RWPE1 (cell line): ENCODE measurements at regions not wholly inside any gene's neighbourhood (a gene's known extent, or its start where the extent isn't known, plus 50 kb on each side); places are given as distances from the start of the nearest gene placed in this dataset.

Source experiments
- CTCF ChIA-PET: fragments of 350-600 bp; sonication (Branson Sonifier 250); formaldehyde crosslinking; extraction: SDS; loops from one replicate; lab custom pipeline; 2021; lab: Yijun Ruan, JAX
- POLR2A ChIA-PET: fragments of 400-600 bp; formaldehyde crosslinking; extraction: SDS; loops from one replicate; lab custom pipeline; 2020; ENCODE audit warnings: antibody characterized with exemption; ENCODE audit not compliant: low non-redundant PET; lab: Yijun Ruan, JAX
- DNase-seq: peaks from one replicate; pipeline ENCODE4 v3.0.0; 2012; ENCODE audit warnings: low spot score
- H3K27ac ChIP-seq: fragments of 450-650 bp; 2 replicates; pipeline ENCODE4 v1.5.1; 2017
- CTCF ChIP-seq: fragments of 450-650 bp; conservative IDR thresholded peaks from 2 replicates; pipeline ENCODE4 v1.5.1; 2017; ENCODE audit warnings: low read depth, mild to moderate bottlenecking

DNA sequence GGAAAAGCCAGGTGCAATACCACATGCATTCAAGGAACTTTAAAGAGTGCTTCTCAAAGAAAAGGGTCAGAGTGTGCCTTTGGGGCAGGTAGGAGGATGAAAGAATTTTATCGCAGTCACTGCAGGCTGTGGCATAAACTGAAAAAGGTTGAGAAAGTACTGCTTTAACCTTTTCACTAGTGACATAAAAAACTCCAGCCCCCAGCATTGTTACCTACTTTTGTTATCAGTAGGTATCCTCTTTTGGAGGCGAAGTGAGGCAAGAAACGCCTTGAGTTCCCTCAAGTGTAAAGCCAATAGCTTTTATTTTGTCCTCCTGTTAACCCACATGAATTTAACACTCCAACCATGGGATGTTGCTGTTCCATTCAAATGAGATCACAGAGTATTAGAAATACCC is 64.7 kb upstream of the CHD1 start:
- ChIA-PET POLR2A (interaction anchor here (0.6 kb wide), 1 partner anchor 15 kb away, joined by 6 read pairs; no protein-coding TSS in a partner anchor), CTCF (no interaction called here)
- H3K27ac ChIP-seq, result no peak overlapping the region

DNA sequence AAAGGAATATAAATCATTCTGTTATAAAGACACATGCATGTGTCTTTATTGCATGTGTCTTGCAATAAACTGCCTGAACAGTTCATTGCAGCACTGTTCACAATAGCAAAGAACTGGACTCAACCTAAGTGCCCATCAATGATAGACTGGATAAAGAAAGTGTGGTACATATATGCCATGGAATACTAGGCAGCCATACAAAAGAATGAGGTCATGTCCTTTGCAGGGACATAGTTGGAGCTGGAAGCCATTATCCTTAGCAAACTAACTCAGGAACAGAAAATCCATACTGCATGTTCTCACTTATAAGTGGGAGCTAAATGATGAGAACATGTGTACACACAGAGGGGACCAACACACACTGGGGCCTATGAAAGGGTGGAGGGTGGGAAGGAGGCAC is 63.7 kb upstream of the CHD1 start:
- CTCF ChIA-PET, result interaction anchor here (0.7 kb wide), 1 partner anchor 727 kb away, joined by 5 read pairs; no protein-coding TSS in a partner anchor
- POLR2A ChIA-PET, result no interaction called here
- no peak for DNase-seq
- no peak overlapping the region for H3K27ac ChIP-seq
- TF ChIP-seq CTCF, result no peak

More for the DNA sequence above, 64.7 kb upstream of the CHD1 start:
- TF ChIP-seq CTCF, result no peak
- no peak for DNase-seq

GRCh38 chr5:98989727-98990126 is 60.9 kb upstream of the CHD1 start:
- ChIA-PET CTCF (no interaction called here), POLR2A (no interaction called here)
- no peak for DNase-seq
- no peak for TF ChIP-seq CTCF
- no peak overlapping the region for H3K27ac ChIP-seq

- no peak for DNase-seq
- TF ChIP-seq CTCF, result no peak
- CTCF ChIA-PET, result no interaction called here
- POLR2A ChIA-PET, result no interaction called here
- H3K27ac ChIP-seq, result no peak overlapping the region
Observed at GRCh38 chr5:98986587-98986986, 57.8 kb upstream of the CHD1 start.

DNA sequence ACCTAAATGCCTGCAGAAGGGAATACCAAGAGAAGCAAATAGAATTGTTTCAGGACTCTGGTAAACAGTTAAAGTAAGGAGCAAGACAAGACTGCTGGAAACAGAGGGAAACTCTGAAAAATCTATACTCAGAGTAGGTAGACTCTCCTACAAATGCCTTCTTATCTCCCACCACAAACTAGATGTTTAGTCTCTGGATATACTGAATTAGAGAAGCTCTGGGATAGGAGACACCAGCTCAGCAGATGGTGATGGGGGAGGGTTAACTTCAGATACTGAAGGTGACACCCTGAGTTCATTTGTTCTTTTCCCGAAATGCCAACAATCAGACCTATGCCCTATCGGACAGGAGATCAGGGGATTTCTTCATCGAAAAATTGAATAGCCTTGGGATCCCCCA is 54.1 kb upstream of the CHD1 start:
- TF ChIP-seq CTCF, result no peak
- POLR2A ChIA-PET, result no interaction called here
- CTCF ChIA-PET, result no interaction called here
- no peak for DNase-seq
- H3K27ac ChIP-seq, result no peak overlapping the region
